Effector CD4-positive, alpha-beta T cell (primary cell): ENCODE measurements at regions not wholly inside any gene's neighbourhood (a gene's known extent, or its start where the extent isn't known, plus 50 kb on each side); places are given as distances from the start of the nearest gene placed in this dataset.
"Not testable (repeated sequence)": the region's sequence is repeated elsewhere in the genome, so short reads cannot be mapped to it uniquely, and the experiment has no call there.

Experiments used
- DNase-seq: peaks from one replicate; pipeline ENCODE4 v3.0.0-alpha.2; 2020

DNA sequence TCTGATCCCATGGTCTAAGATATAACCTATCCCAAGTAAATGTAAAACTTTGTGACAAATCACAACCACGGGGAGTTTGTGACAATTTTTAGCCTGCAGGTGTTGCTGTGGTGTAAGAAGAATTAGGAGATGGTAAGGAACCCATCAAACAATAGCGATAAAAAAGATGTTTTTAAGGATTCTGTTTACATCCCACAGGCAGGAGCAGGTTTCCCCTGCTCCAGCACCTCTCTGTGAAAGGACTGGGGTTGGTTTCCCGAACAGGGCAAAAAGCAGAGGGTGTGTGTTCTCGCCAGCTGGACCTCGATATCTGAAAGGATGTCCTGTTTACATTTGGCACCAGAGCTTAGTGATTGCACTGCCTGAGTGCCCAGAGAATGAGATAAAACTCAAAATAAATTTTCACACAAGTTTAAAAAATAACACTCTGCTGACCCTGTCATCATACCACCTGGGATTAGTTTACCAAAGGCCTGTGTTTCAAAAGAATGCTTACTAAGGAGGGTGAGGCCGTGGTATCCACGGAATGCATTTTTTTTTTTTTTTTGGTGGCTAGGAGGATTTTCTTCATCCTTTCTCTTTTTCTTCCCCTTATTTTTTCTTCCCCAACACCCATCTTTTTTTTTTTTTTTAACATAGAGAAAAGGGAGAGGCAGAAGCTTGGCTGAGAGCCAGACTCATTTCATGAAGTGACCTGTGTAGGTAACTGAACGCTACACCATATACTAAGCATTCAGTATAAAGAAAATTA is 151.8 kb upstream of the DPH6 start:
- DNase-seq = no peak

DNA sequence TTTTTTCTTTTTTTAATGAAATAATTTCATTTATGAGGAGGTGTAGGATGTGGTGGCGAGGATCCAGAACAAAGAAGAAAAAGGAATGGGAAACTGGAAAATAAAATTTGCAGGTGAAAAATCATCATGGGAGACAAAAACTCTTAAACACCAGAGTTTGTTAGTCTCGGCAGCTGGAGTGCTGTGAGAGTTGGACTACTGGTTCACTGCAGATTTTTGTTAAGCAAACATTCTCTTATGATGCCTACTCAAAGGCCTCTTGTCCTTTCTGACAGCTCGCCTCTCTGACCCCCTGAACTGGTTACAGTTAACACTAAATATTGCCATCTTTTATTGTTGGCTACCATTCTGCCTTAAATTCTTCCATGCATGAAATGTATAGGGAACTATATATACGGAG is 152.4 kb upstream of the DPH6 start:
- no peak for DNase-seq

DNA sequence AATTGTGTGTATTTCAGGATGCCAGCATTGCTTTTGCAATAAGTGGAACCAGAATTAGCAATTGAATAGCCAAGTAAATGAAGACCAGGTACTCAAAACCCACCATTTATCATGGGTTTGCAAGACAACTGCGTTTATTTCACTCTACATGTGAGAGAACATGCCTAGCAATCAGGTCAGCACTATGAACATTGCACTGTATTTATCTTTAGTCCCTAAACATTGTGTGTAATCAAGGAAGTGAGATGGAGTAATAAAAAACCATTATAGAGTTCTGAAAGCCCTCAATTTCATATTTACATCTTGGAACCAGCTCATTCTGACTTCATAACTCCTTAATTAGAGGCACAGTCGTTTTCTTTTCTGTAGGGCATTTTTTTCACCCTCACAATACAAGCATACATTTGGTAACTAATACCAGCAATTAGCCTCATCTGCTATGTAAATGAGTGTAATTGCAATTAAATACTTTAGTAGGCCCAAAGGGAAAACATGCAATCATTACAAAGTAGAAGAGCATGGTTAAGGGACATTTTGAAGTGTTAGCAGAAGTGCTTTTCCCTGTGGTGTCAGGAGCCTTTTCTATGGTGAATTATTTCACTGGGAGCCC is 153.1 kb upstream of the DPH6 start:
- no peak for DNase-seq

DNA sequence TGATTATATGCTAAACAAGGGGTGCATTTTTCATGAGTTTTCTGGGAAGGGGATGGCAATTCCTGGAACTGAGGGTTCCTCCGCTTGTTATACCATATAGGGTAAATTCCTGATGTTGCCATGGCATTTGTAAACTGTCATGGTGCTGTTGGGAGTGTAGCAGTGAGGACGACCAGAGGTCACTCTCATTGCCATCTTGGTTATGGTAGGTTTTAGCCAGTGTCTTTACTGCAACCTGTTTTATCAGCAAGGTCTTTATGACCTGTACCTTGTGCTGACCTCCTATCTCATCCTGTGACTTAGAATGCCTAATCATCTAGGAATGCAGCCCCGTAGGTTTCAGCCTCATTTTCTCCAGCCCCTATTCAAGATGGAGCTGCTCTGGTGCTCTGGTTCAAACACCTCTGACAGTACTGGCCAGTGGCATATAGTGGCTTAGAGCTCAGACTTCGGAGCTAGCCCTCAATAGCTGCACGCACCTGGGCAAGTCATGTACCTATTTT is 154.2 kb upstream of the DPH6 start:
- DNase-seq = not testable (repeated sequence)

DNA sequence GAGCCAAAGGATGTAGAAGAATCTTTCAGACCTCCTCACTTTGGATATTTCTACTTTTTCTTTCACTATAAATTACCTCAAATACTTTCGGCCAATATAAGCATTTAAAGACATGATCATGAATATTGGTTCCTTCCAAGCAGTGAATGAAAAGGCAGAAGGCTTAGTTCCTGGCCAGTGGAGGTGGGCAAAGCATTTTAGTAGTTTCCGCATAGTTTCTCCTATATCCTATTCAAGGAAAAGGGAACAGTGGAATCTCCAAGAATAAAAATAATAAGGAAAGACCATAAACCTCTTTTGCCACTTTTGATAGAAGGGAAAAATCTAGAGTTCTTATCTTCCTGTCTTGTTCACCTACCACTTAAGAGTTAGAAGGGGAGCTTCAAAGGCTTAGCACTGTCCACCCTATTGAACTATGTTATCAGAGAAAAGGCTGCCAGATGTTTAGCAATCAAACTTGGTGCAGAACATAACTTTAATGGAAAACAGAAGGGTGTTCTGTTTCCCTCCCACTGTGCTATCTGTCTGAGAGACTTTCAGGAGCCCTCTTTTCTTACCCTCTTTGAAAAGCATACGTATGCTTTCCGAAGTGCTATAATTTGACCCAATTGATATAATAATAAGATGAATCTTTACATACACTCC is 155.6 kb upstream of the DPH6 start:
- no peak for DNase-seq

DNA sequence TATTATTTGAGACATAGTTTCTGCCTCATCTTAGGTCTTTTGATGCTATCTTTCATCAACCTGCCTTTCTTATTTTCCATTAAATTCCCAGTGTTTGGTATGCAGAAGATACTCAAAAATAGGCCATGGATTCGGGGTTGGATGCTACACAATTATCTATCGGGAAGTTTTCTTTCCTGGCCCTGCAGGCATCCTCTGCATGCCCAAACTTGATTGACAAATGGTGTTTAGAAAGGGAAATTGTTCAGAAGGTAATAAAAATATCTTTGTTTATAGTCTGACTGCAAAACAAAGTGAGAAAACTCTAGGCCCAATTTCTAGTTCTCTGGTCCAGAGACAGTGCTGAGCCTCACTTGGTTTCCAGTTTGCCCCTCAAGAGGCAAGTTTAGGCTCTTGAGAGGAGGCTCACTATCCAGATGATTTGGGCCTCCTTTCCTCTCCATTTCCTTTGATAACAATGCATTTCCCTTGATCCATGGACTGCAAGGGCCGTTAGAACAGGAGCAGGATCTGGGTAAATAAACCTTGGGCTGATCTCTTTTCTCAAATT is 157.1 kb upstream of the DPH6 start:
- no peak for DNase-seq

DNA sequence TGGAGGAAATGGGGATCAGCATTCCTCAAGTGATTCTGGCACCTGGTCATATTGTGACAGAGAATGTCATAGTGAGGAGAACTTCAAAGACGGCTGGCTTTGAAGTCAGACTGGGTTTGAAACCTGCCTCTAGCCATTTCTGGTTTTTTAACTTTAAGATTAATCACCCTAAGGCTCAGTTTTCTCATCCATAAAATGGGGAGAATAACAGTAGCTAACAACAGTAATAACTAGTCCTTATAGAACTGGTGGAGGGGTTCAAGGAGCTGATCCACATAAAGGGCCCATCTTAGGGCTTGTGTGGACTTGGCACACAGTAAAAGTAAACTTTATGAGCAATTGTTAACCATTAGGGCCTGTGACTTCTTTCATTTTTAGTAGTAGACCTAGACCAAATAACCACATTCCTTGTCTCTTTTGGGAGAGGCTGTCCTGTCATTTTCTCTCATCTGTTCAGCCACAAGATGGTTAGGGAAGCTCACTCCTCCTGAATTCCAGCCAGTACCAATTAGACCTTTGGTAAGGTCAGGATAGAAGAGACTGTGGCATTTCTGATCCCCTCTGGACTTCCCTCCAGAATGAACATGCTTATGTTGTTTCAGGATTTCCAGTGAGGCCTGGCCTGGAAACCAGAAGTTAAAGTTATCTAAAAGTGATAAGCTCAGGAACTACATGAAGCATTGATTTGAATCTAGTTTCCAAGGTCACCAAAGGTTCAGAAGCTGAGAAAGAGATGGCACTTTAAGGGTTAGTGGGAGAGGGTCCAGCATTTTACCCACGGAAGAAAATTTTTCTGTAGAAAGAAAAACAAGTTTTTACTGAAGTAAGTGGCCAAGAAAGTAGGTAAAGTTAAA is 159.3 kb upstream of the DPH6 start:
- DNase-seq = no peak

DNA sequence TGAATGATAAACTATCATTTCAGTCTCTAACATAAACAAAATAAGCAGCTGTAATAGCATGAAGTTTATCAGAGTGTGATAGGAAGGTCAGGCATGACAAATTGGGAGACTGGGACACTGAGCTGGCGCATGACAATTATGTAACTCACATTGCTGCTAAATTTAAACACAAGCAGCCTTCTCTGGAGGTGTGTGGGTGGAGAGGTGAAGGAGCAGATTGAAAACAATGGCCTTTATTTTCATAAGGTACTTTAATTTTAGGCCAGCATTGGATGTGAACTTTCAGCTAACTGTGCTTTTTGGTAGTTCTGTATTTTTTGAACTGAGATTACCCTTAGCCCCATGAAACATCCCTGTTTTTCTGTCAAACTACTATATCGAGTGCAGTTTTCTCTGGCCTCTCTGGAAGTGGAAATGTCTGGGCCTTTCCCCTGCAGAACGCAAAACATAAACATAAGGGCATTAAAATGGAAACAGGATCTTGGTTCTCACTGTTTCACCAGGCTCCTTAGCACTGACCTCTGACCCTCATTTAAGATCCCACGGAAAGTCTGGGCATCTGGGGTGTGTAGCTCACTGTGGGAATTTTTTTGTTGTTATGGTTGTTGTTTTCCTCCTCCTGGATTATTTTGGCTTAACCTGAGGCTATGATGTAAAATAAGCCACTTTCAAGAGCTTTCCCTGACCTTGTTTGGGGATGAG is 160.1 kb upstream of the DPH6 start:
- DNase-seq = no peak

DNA sequence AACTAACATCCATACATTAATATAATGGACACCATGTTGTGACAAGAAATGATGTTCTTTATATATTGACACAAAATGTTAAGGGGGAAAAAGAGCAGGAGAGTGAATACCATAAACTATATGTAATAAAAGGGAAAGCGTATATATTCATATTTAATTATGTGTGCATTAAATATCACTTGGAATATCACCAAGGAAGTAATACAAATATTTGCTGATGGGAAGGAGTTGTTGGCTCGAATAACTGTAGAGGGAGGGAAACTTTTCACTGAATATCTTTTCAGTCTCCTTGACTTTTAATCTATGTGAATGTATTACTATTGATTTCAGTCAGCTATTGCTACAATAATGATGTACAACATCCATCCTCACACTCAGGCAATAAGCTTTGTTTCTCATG is 167.0 kb upstream of the DPH6 start:
- no peak for DNase-seq

DNA sequence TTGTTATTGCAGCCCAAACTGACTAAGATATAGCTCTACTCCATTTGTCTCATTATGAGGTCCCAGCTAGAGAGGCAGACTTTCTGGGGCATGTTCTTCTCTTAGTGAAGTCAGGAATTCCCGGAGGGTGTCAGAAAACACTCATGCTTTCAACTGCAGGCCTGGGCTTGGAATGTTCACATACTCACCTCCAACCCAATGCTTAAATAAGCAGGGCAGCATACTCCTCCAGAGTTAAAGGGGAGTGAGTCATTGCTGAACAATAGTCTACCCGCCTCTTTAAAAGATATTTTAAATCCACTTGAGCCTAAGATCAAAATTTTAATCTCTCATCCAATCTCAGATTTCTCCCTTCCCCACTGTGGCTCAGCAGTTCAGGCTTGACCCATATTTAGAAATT is 167.8 kb upstream of the DPH6 start:
- DNase-seq = no peak

DNA sequence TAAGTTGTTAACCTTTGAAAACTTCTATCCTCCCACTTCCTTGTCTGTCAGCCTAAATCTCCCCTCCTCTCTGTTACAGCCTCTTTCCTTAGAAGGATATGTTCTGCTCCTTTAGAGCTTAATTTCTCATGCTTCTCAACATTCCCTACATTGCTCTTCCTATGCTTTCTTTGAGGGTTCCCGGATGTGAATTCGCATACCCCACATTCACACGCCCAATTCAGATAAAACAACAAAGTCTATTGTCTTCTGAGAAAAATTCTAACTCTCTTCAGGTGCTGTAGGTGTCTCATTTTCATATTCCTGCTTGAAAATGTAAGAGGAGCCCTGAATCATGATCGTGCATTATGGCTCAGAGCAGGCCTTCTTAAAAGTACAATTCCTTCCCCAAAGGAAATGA is 171.8 kb upstream of the DPH6 start:
- DNase-seq = no peak

DNA sequence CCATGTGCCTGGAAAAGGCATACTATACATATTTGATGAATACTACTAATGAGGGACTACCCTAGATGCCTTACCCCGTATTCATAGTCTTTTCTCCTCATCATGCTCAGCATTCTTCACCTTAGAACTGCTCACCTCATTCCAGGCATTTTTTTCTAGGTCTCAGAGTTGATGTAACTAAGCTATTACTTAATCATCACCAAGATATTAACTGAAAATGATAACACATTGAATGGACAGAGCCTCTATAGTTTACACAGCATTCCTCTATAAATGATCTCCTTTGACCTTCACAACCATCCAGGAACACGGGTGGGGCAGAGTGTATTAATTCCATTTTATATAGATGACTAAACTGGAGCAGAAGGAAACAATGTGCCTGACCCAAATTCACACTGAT is 174.1 kb upstream of the DPH6 start:
- DNase-seq = no peak

DNA sequence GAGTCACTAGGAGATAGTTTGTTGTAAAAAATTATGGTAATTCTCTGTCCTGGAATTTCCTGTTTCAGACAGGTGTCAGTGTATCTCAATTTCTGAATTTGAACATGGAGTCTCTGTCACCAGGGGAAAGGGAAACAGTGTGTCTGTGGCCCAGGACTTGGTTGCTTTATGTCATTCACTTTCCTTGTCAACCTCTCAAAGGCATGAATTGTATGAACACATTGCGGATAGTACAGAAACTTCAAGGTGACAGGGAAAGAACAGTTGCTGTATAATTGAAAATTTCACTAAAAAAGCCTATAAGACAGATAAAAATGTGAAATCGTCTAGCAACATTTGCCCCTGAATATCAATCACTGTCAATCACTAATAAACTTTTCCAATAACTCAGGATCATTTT is 175.0 kb upstream of the DPH6 start:
- no peak for DNase-seq

DNA sequence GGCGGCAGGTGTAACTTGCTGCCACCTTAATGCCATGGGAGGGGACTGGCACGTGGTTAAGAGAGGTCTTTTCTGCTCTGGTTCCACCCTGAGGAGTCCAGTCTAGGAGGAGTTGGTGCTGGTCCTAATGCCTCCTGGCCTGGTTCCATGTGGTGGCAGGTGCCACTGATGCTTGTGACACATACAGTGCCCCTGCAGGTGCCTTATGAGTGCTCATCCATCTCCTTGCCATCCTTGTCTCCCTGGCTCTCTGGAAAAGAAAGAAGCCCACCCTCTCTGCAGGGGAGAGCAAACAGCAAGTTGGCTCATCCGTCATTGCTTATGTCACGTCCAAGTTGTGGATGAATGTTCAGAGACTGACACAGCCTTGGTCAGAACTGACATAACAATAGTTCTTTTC is 175.8 kb upstream of the DPH6 start:
- no peak for DNase-seq

DNA sequence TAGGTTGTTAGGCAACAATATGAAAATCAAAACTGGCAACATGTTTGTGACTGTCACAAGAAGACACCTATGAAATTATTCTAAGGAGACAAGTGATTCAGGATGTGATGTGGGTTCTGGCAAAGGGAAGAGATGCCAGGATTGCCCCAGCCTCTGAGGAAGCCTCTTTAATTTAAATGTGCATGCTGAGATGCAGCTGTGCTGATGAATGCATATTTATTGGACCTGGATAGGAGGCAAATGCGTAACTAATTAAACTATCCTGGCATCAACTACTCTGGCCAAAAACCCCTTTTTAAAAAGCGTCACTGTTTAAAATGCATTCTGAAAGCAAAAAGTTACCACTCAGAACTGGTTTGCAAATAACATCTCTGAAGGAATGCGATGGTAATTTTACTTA is 176.5 kb upstream of the DPH6 start:
- DNase-seq = no peak

DNA sequence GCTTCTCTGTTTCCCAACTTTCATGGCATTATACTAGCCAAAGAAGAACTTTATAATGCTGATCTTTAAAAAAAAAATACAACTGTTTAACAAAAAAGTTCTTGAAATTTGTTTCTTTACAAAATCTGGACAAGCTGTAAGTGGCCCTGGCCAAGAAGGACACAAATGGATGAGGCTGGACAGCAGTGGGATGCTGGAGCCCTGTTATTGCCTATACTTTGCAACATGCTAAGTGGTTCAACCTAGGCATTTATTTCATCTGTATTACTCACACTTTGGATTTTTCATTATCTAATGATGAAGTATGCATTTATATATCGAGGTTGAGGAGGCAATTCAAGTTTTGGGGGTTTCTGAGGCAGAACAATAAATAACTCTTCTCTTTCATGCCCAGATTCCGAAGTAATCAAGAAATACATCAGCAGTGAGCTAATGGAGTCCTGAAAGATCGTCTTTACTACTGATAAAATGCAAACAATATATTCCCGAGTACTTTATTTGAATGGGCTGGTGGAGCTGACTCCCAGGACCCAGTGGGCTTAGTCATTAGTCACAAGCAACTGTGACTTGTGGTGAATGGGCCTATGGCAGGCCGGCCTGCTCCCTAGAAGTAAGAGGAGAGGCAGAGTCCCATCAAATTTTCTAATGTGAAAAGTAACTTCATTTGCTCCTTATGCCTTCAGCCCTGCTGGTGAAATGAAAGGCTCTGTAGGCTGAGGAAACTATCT is 177.3 kb upstream of the DPH6 start:
- no peak for DNase-seq

DNA sequence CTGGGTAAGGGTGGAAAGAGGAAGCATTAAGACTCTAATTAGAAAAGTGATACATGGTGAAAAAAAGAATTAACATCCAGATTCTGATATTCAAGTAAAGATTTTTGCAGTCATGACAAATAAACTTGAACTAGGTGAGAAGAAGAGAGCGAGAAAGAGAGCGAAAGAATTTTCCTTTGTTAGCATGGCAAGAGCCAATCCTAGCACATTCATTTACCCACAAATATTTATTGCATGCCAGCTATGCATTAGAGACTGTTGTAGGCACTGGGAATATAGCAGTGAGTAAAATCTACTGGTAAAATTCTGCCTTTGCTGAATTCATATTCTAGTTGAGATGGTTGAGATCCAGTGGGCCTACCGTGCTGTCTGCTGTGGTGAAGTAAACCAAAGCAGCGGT is 177.9 kb upstream of the DPH6 start:
- no peak for DNase-seq

DNA sequence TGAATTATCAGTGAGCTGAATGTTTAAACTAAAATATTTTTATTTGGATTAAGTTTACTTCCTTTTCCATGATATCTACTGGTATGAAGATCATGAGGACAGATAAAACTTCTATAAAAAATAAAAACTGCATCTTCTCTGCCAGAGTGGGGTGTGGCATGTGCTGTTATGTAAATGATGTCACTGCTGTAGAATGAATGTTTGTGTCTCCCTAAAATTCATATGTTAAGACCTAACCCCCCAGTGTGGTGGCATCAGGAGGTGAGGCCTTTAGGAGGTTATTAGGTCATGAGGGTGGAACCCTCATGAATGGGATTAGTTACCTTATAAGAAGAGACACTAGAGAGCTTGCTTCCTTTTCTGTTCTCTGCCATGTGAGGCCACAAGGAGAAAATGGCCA is 178.7 kb upstream of the DPH6 start:
- DNase-seq = no peak

DNA sequence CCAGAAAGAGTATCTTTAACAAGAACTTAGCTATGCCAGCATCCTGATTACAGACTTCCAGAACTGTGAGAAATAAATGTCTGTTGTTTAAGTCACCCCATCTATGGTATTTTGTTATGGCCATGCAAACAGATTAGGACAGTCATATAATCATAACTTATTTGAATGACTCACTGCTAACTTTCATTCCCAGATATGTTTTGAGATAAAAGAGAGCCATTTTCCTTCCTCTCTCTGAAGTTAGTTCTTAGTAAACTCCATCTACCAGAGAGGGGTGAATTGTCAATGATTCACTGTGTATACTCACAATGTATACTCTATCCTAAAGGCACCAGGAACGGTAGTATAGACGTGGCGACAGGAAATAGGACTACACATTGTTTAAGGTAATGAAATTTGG is 179.4 kb upstream of the DPH6 start:
- no peak for DNase-seq

DNA sequence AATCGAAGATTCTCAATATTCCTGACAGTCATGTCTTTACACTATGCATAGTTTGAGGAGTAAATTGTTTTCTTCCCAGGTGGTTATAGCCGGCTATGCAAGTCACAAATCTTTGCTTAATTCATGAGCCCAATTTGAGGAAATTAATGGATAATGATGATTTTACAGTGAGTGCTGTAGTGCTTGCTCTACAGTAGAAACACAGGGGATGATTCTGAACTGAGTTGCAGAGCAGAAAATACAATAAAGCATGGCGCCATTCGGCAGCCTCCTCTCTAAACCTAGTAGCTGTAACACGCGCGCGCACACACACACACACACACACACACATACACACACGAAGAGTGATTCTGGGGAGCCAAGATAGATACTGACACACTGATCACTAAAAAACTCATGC is 181.7 kb upstream of the DPH6 start:
- DNase-seq = no peak

DNA sequence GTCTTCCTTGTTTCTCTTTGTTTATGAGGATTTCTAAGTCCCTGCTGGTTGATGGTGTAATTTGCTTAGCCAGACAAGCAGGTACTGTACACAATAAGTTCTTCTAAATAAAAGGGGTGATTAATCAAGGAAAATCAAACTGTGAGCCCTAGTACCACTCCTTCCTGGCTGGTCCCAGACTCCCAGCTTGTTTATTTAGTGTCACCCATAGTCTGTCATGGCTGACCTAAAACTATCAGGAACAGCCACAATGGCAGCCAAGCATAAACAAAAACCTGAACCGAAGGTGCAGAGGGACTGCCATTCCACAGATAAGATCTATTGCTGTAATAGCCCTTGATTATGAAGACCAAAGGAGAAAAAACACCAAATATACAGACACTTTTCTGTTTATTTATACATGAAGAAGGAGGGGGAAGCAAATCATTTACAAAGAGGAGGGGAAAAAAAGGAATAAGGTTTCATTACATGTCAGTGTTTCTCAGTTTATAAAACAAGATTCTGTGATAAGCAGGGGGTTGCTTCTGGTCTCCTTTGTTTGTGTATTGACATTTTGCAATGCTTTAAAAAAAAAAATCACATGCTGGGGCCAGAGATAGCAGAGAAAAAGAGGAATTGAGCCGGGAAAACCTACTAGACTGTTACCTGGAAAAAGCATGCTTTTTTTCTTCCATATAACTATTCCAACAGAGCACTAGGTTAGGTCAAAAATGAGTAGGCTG is 182.4 kb upstream of the DPH6 start:
- no peak for DNase-seq
